H1 (cell line): ENCODE measurements at regions not wholly inside any gene's neighbourhood (a gene's known extent, or its start where the extent isn't known, plus 50 kb on each side); places are given as distances from the start of the nearest gene placed in this dataset.

Experiments
- CTCF ChIA-PET: fragments of 300-600 bp; sonication (Branson Sonifier 250); formaldehyde crosslinking; loops from one replicate; lab custom pipeline; 2021; ENCODE audit not compliant: partially characterized antibody; lab: Charles Lee
- POLR2A ChIA-PET: fragments of 300-600 bp; sonication (Branson Sonifier 250); formaldehyde crosslinking; loops from one replicate; lab custom pipeline; 2021; ENCODE audit warnings: inconsistent platforms; ENCODE audit not compliant: partially characterized antibody; lab: Charles Lee
- DNase-seq, 2 experiments: peaks; one replicate each; pipeline versions ENCODE4 v3.0.0 to v3.0.0-alpha.2; 2010 to 2022; ENCODE audit warnings: low spot score in 2 of 2, low read depth in 1 of 2, mixed read lengths in 1 of 2
- FAIRE-seq: peaks from 2 replicates; lab custom pipeline; 2011; peaks lifted over from hg19 to GRCh38; lab: Jason Lieb, UNC
- H2AFZ ChIP-seq: 2 replicates; pipeline ENCODE4 v1.8.1; 2012; ENCODE audit warnings: low read length, inconsistent platforms
- H2AK5ac ChIP-seq: 2 replicates; pipeline ENCODE4 v1.6.1; 2013; ENCODE audit warnings: low read depth, low read length
- H2BK120ac ChIP-seq: replicated peaks from 2 replicates; pipeline ENCODE3; 2013; ENCODE audit warnings: low read depth, low read length, inconsistent platforms
- H2BK12ac ChIP-seq: 2 replicates; pipeline ENCODE4 v1.6.1; 2013; ENCODE audit warnings: low read depth, low read length
- H2BK15ac ChIP-seq: 2 replicates; pipeline ENCODE4 v1.6.1; 2013; ENCODE audit warnings: low read length
- H2BK20ac ChIP-seq: 2 replicates; pipeline ENCODE4 v1.6.1; 2013; ENCODE audit warnings: low read length
- H2BK5ac ChIP-seq: 2 replicates; pipeline ENCODE4 v1.6.1; 2013; ENCODE audit warnings: low read depth, low read length
- H3K14ac ChIP-seq: 2 replicates; pipeline ENCODE4 v1.6.1; 2013; ENCODE audit warnings: inconsistent platforms; ENCODE audit not compliant: insufficient read length
- H3K18ac ChIP-seq: 2 replicates; pipeline ENCODE4 v1.6.1; 2013; ENCODE audit warnings: low read length; ENCODE audit errors: extremely low read depth
- H3K23ac ChIP-seq: 2 replicates; pipeline ENCODE4 v1.6.1; 2013; ENCODE audit warnings: inconsistent platforms; ENCODE audit not compliant: insufficient read length
- H3K23me2 ChIP-seq: 2 replicates; pipeline ENCODE4 v1.6.1; 2013; ENCODE audit warnings: low read depth, low read length
- H3K27ac ChIP-seq: 2 replicates; pipeline ENCODE4 v1.6.1; 2011; ENCODE audit warnings: low read depth, low read length, inconsistent platforms
- H3K27me3 ChIP-seq, 4 experiments: replicated peaks in 1 of 4; 1 replicate in 1 of 4; 2 replicates in 3 of 4; pipeline versions ENCODE4 v1.6.1 to v1.8.1; 2011 to 2013; ENCODE audit warnings: low read length in 3 of 4, mild to moderate bottlenecking in 3 of 4, inconsistent platforms in 2 of 4, mixed read lengths in 2 of 4, moderate library complexity in 1 of 4; ENCODE audit not compliant: control insufficient read depth in 3 of 4, insufficient read depth in 3 of 4; ENCODE audit errors: extremely low read depth in 1 of 4
- H3K36me3 ChIP-seq, 4 experiments: 2 replicates each; pipeline versions ENCODE4 v1.6.1 to v1.8.1; 2011 to 2013; ENCODE audit warnings: mild to moderate bottlenecking in 4 of 4, low read length in 3 of 4, moderate library complexity in 2 of 4, control low read depth in 1 of 4, inconsistent platforms in 1 of 4; ENCODE audit not compliant: insufficient read depth in 4 of 4, control insufficient read depth in 2 of 4
- H3K4ac ChIP-seq: replicated peaks from 2 replicates; pipeline ENCODE3; 2013; ENCODE audit warnings: low read length, low read depth, mixed read lengths, inconsistent platforms; ENCODE audit not compliant: insufficient read length
- H3K4me1 ChIP-seq, 4 experiments: replicated peaks in 1 of 4; 1 replicate in 1 of 4; 2 replicates in 3 of 4; pipeline versions ENCODE4 v1.6.1 to v1.8.1; 2011 to 2013; ENCODE audit warnings: low read length in 3 of 4, inconsistent platforms in 2 of 4, mixed read lengths in 1 of 4; ENCODE audit not compliant: insufficient read depth in 4 of 4, control insufficient read depth in 3 of 4
- H3K4me2 ChIP-seq, 2 experiments: 2 replicates each; pipeline versions ENCODE4 v1.6.1 to v1.8.1; 2011 to 2013; ENCODE audit warnings: low read depth in 2 of 2, low read length in 2 of 2, control low read depth in 1 of 2, inconsistent platforms in 1 of 2, mild to moderate bottlenecking in 1 of 2; ENCODE audit not compliant: insufficient read depth in 1 of 2
- H3K4me3 ChIP-seq, 4 experiments: fragments of 200-600, 300-600 bp in 1 of 4; sonication (generic), shearing (Covaris generic), sonication (Bioruptor Twin) in 1 of 4; 2 replicates each; pipeline versions ENCODE4 v1.5.1 to v1.8.1; 2011 to 2016; ENCODE audit warnings: low read length in 4 of 4, low read depth in 3 of 4, control low read depth in 2 of 4, inconsistent platforms in 2 of 4, mild to moderate bottlenecking in 2 of 4, mixed read lengths in 1 of 4, moderate library complexity in 1 of 4; ENCODE audit not compliant: insufficient read depth in 2 of 4; ENCODE audit errors: extremely low read depth in 1 of 4
- H3K56ac ChIP-seq: replicated peaks from 2 replicates; pipeline ENCODE3; 2013; ENCODE audit warnings: low read depth, mild to moderate bottlenecking, mixed read lengths, low read length, inconsistent platforms; ENCODE audit not compliant: insufficient read length
- H3K79me1 ChIP-seq: 2 replicates; pipeline ENCODE4 v1.6.1; 2013; ENCODE audit warnings: low read depth, low read length, control low read depth
- H3K79me2 ChIP-seq, 2 experiments: 2 replicates each; pipeline versions ENCODE4 v1.6.1 to v1.8.1; 2012 to 2013; ENCODE audit warnings: low read length in 2 of 2, mild to moderate bottlenecking in 2 of 2, inconsistent platforms in 1 of 2; ENCODE audit not compliant: insufficient read depth in 2 of 2, control insufficient read depth in 1 of 2
- H3K9ac ChIP-seq, 4 experiments: replicated peaks in 1 of 4; 1 replicate in 1 of 4; 2 replicates in 3 of 4; pipeline versions ENCODE4 v1.6.1 to v1.8.1; 2011 to 2013; ENCODE audit warnings: low read depth in 3 of 4, low read length in 3 of 4, control low read depth in 2 of 4, mild to moderate bottlenecking in 2 of 4, moderate library complexity in 2 of 4, inconsistent platforms in 1 of 4; ENCODE audit errors: extremely low read depth in 1 of 4
- H3K9me3 ChIP-seq, 2 experiments: 2 replicates each; pipeline versions ENCODE4 v1.6.1 to v1.8.1; 2012 to 2013; ENCODE audit warnings: mild to moderate bottlenecking in 2 of 2, moderate library complexity in 2 of 2, control low read depth in 1 of 2, inconsistent platforms in 1 of 2, low read depth in 1 of 2, low read length in 1 of 2, mixed read lengths in 1 of 2; ENCODE audit not compliant: insufficient read depth in 2 of 2
- H4K20me1 ChIP-seq, 2 experiments: replicated peaks in 1 of 2; 2 replicates each; pipeline versions ENCODE3 to v1.8.1; 2011 to 2013; ENCODE audit warnings: inconsistent platforms in 2 of 2, low read length in 2 of 2, mild to moderate bottlenecking in 1 of 2; ENCODE audit not compliant: insufficient read depth in 2 of 2, control insufficient read depth in 1 of 2
- H4K5ac ChIP-seq: 2 replicates; pipeline ENCODE4 v1.6.1; 2013; ENCODE audit warnings: low read length, low read depth, mixed read lengths, inconsistent platforms; ENCODE audit not compliant: insufficient read length
- H4K8ac ChIP-seq: 2 replicates; pipeline ENCODE4 v1.8.0; 2013; ENCODE audit warnings: mild to moderate bottlenecking, moderate library complexity, low read length, inconsistent platforms; ENCODE audit not compliant: insufficient read depth; ENCODE audit errors: extremely low read depth
- H4K91ac ChIP-seq: replicated peaks from 2 replicates; pipeline ENCODE3; 2013; ENCODE audit warnings: low read length, mixed read lengths, inconsistent platforms; ENCODE audit not compliant: insufficient read length
- CEBPB ChIP-seq: IDR thresholded peaks from 2 replicates; pipeline ENCODE4 v1.6.1; 2012; ENCODE audit warnings: low read depth, low read length
- CREB1 ChIP-seq: IDR thresholded peaks from 2 replicates; pipeline ENCODE4 v1.6.1; 2012; ENCODE audit warnings: inconsistent platforms
- CTCF ChIP-seq, 3 experiments: IDR thresholded peaks; 1 replicate in 2 of 3; 2 replicates in 1 of 3; pipeline versions ENCODE4 v1.5.1 to v1.6.1; 2011; ENCODE audit warnings: low read length in 3 of 3, mild to moderate bottlenecking in 3 of 3, inconsistent platforms in 2 of 3, low read depth in 1 of 3, moderate library complexity in 1 of 3; ENCODE audit not compliant: insufficient read depth in 1 of 3; ENCODE audit errors: control extremely low read depth in 1 of 3
- EGR1 ChIP-seq: IDR thresholded peaks from 2 replicates; pipeline ENCODE4 v1.6.1; 2011; ENCODE audit warnings: low read depth, low read length, borderline replicate concordance
- KDM1A ChIP-seq: fragments of 200-600, 300-600 bp; sonication (generic); IDR thresholded peaks from 2 replicates; pipeline ENCODE4 v1.7.1; 2016; ENCODE audit warnings: mild to moderate bottlenecking, low read length, borderline replicate concordance
- MAX ChIP-seq: IDR thresholded peaks from 2 replicates; pipeline ENCODE4 v1.6.1; 2012; ENCODE audit warnings: inconsistent platforms
- RAD21 ChIP-seq, 2 experiments: IDR thresholded peaks in 1 of 2; conservative IDR thresholded peaks in 1 of 2; 2 replicates each; pipeline ENCODE4 v1.6.1; 2011; ENCODE audit warnings: low read depth in 2 of 2, low read length in 2 of 2, improper control_type of control experiment in 1 of 2, inconsistent platforms in 1 of 2, mild to moderate bottlenecking in 1 of 2, moderate library complexity in 1 of 2
- SIRT6 ChIP-seq: IDR thresholded peaks from one replicate; pipeline ENCODE4 v1.7.1; 2012; ENCODE audit warnings: low read length, inconsistent platforms
- SIX5 ChIP-seq: IDR thresholded peaks from 2 replicates; pipeline ENCODE4 v1.6.1; 2011; ENCODE audit warnings: mild to moderate bottlenecking, low read depth, low read length
- SP2 ChIP-seq: IDR thresholded peaks from 2 replicates; pipeline ENCODE4 v1.6.1; 2012; ENCODE audit warnings: mild to moderate bottlenecking, low read length, inconsistent platforms
- SP4 ChIP-seq: IDR thresholded peaks from 2 replicates; pipeline ENCODE4 v1.6.1; 2012; ENCODE audit warnings: low read length, inconsistent platforms
- SRF ChIP-seq: IDR thresholded peaks from 2 replicates; pipeline ENCODE4 v1.6.1; 2011; ENCODE audit warnings: mild to moderate bottlenecking, low read depth, low read length, moderate library complexity
- SUZ12 ChIP-seq: fragments of 200-600 bp; sonication (generic); IDR thresholded peaks from 2 replicates; pipeline ENCODE4 v1.6.1; 2012; ENCODE audit warnings: mild to moderate bottlenecking, inconsistent platforms, low read length, moderate library complexity, mixed read lengths
- WGBS, 2 experiments: shearing (Covaris generic) in 1 of 2; methylation state at CpG; one replicate each; pipeline versions ENCODE4 v1.1.6 to v1.1.7; 2013 to 2015; ENCODE audit warnings: low lambda C conversion rate in 2 of 2, mixed read lengths in 2 of 2, inconsistent platforms in 1 of 2, low coverage in 1 of 2, missing lambda C conversion rate in 1 of 2; ENCODE audit not compliant: insufficient replicate concordance in 2 of 2, insufficient coverage in 1 of 2, insufficient read length in 1 of 2; ENCODE audit errors: extremely low coverage in 1 of 2, missing lambda C conversion rate in 1 of 2; 5-methylcytosine and 5-hydroxymethylcytosine counted together

- DNase-seq (peak in 1 of 2 experiments; percentile 14), FAIRE-seq (no peak)
- no peaks in the 10 kb centered on the region for H3K9me3 ChIP-seq
- H4K91ac ChIP-seq, result no peak overlapping the region
- H3K14ac ChIP-seq, result no peak overlapping the region
- no peak overlapping the region for H3K27ac ChIP-seq
- no peaks in the 10 kb centered on the region for H3K36me3 ChIP-seq
- H3K4me3 ChIP-seq, result no peak overlapping the region
- H2AK5ac ChIP-seq, result no peak overlapping the region
- no peak overlapping the region for H2BK5ac ChIP-seq
- H3K23ac ChIP-seq, result no peak overlapping the region
- ChIA-PET POLR2A (no interaction called here), CTCF (interaction anchor here (1.5 kb wide), 1 partner anchor 439 kb away, joined by 4 read pairs; no protein-coding TSS in a partner anchor)
- no peak overlapping the region for H3K4me2 ChIP-seq
- no peaks in the 10 kb centered on the region; a peak in 1 of 7 replicates for H3K27me3 ChIP-seq
- no peak overlapping the region for H3K4ac ChIP-seq
- no peak overlapping the region for H3K9ac ChIP-seq
- no peaks in the 10 kb centered on the region for H4K20me1 ChIP-seq
- no peak overlapping the region for H3K56ac ChIP-seq
- H2BK15ac ChIP-seq, result no peak overlapping the region
- no peak overlapping the region for H3K18ac ChIP-seq
- H3K79me2 ChIP-seq, result no peaks in the 10 kb centered on the region
- H2BK12ac ChIP-seq, result no peak overlapping the region
- no peak overlapping the region for H2BK120ac ChIP-seq
- H3K4me1 ChIP-seq, result no peaks in the 10 kb centered on the region
- no peak overlapping the region for H4K8ac ChIP-seq
- H2AFZ ChIP-seq, result no peak overlapping the region
- H2BK20ac ChIP-seq, result no peak overlapping the region
- no peaks in the 10 kb centered on the region for H3K79me1 ChIP-seq
- 87% methylated on average over 9 of the region's 9 CpGs; no CpG with 5 or more reads in 1 of the 2 experiments for WGBS, 2 experiments
- H3K23me2 ChIP-seq, result no peaks in the 10 kb centered on the region
- H4K5ac ChIP-seq, result no peak overlapping the region
- TF ChIP-seq RAD21 (IDR thresholded peaks at IDR 0.05 in 1 of 2, conservative IDR thresholded peaks at IDR 0.05 in 1 of 2; ENCODE audit: low read depth in 2 of 2, low read length in 2 of 2) (no peak), CEBPB (no peak), MAX (no peak), SP2 (no peak), KDM1A (no peak), SUZ12 (no peak), SIRT6 (no peak), SIX5 (no peak), EGR1 (no peak), CREB1 (no peak), SRF (no peak), CTCF (IDR thresholded peaks at IDR 0.05; ENCODE audit: control extremely low read depth in 1 of 3, insufficient read depth in 1 of 3, low read depth in 1 of 3, low read length in 3 of 3) (no peak), SP4 (no peak)
Measured at GRCh38 chr12:12019881-12020280, 50.9 kb upstream of the BCL2L14 start.
